GM12878 (cell line): ENCODE measurements at regions not wholly inside any gene's neighbourhood (a gene's known extent, or its start where the extent isn't known, plus 50 kb on each side); places are given as distances from the start of the nearest gene placed in this dataset.

ENCODE experiments used
- BCLAF1 ChIP-seq: fragments of 450-650 bp; IDR thresholded peaks from 2 replicates; pipeline ENCODE4 v1.6.1; 2017; ENCODE audit warnings: antibody characterized with exemption, mild to moderate bottlenecking, moderate library complexity
- CREB1 ChIP-seq: IDR thresholded peaks from 2 replicates; pipeline ENCODE4 v1.6.1; 2012; ENCODE audit warnings: low read depth, mild to moderate bottlenecking, inconsistent platforms
- CTCF ChIP-seq, 3 experiments: IDR thresholded peaks in 2 of 3; conservative IDR thresholded peaks in 1 of 3; 2 replicates each; pipeline ENCODE4 v1.5.1; 2011; ENCODE audit warnings: low read depth in 3 of 3, low read length in 3 of 3, mild to moderate bottlenecking in 3 of 3, control low read depth in 2 of 3, moderate library complexity in 2 of 3, inconsistent platforms in 1 of 3, mixed read lengths in 1 of 3; ENCODE audit not compliant: control insufficient read depth in 2 of 3, insufficient read depth in 1 of 3; ENCODE audit errors: extremely low read depth in 1 of 3
- E2F4 ChIP-seq: IDR thresholded peaks from 2 replicates; pipeline ENCODE4 v1.6.1; 2012; ENCODE audit warnings: low read depth, low read length, improper control_type of control experiment
- EGR1 ChIP-seq, 2 experiments: IDR thresholded peaks; 1 replicate in 1 of 2; 2 replicates in 1 of 2; pipeline ENCODE4 v1.6.1; 2011 to 2012; ENCODE audit warnings: low read depth in 2 of 2, low read length in 2 of 2, borderline replicate concordance in 1 of 2, mild to moderate bottlenecking in 1 of 2, moderate library complexity in 1 of 2
- FOXK2 ChIP-seq: fragments of 450-650 bp; IDR thresholded peaks from 2 replicates; pipeline ENCODE4 v1.6.1; 2017; ENCODE audit warnings: mild to moderate bottlenecking, moderate library complexity
- HDAC6 ChIP-seq: fragments of 200-600 bp; sonication (generic); IDR thresholded peaks from one replicate; pipeline ENCODE4 v1.8.0; 2017; ENCODE audit warnings: antibody characterized with exemption; ENCODE audit not compliant: unreplicated experiment
- MTA3 ChIP-seq: IDR thresholded peaks from 2 replicates; pipeline ENCODE4 v1.6.1; 2012; ENCODE audit warnings: low read length, inconsistent platforms, borderline replicate concordance
- MXI1 ChIP-seq: fragments of 150-350 bp; IDR thresholded peaks from 2 replicates; pipeline ENCODE4 v1.6.1; 2011; ENCODE audit warnings: low read depth, mild to moderate bottlenecking, inconsistent platforms, low read length, improper control_type of control experiment
- MYC ChIP-seq: IDR thresholded peaks from 2 replicates; pipeline ENCODE4 v1.6.1; 2011; ENCODE audit warnings: mild to moderate bottlenecking, low read length, moderate library complexity, inconsistent platforms; ENCODE audit not compliant: insufficient read depth, insufficient replicate concordance, insufficient read length, severe bottlenecking
- POLR2A ChIP-seq: IDR thresholded peaks from 2 replicates; pipeline ENCODE4 v1.6.1; 2011; ENCODE audit warnings: low read depth, mild to moderate bottlenecking, low read length
- SIN3A ChIP-seq: IDR thresholded peaks from 2 replicates; pipeline ENCODE4 v1.6.1; 2012; ENCODE audit warnings: low read depth, low read length, improper control_type of control experiment
- SREBF2 ChIP-seq: IDR thresholded peaks from 2 replicates; pipeline ENCODE4 v1.6.1; 2012; ENCODE audit warnings: mild to moderate bottlenecking, low read length

- TF ChIP-seq E2F4 (no peak), CTCF (IDR thresholded peaks at IDR 0.05 in 2 of 3, conservative IDR thresholded peaks at IDR 0.05 in 1 of 3; ENCODE audit: control insufficient read depth in 2 of 3, extremely low read depth in 1 of 3, insufficient read depth in 1 of 3, low read depth in 3 of 3, low read length in 3 of 3) (no peak), CREB1 (no peak), MTA3 (no peak), EGR1 (IDR thresholded peaks at IDR 0.05; ENCODE audit: borderline replicate concordance in 1 of 2, low read depth in 2 of 2, low read length in 2 of 2) (no peak), BCLAF1 (no peak), MXI1 (no peak), HDAC6 (no peak), SIN3A (no peak), MYC (no peak), POLR2A (no peak), FOXK2 (no peak), SREBF2 (no peak)
These were observed 99.8 kb upstream of the PLEKHG1 start for GRCh38 chr6:150499882-150500312.
